Testis (tissue), 2 donors: ENCODE measurements at regions not wholly inside any gene's neighbourhood (a gene's known extent, or its start where the extent isn't known, plus 50 kb on each side); places are given as distances from the start of the nearest gene placed in this dataset.

Experiments
- POLR2A ChIP-seq: fragments of 450-650 bp; IDR thresholded peaks from one replicate; pipeline ENCODE4 v1.6.1; 2017; ENCODE audit warnings: antibody characterized with exemption, mild to moderate bottlenecking, moderate library complexity
- TF ChIP-seq, protein P1 (sequence below), 3 experiments: fragments of 450-650 bp in 2 of 3; fragments of 200-600 bp in 1 of 3; sonication (generic) in 1 of 3; IDR thresholded peaks; one replicate each; pipeline ENCODE4 v1.5.1; 2016 to 2019; ENCODE audit warnings: antibody characterized with exemption in 3 of 3, mild to moderate bottlenecking in 2 of 3, moderate library complexity in 1 of 3

DNA sequence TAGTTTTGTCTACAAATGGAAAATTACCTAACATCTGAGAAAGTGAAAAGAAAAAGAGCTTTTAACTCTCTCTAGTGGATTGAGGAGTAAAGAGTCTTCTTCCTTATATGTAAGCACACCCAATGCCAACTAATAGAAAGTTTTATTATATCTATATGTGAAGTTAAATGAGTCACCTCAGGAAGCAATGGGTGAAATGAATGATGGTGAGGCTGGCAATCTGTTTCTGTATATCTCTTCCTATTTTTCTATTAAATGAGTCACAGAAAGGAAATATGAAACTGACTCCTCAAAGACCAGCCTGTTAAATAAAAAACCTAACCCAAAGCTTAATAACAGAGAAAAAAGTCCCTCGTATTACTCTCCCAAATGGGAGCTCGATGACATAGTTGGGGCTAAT, 71.3 kb downstream of the OTOR start:
- TF ChIP-seq, protein P1, sequence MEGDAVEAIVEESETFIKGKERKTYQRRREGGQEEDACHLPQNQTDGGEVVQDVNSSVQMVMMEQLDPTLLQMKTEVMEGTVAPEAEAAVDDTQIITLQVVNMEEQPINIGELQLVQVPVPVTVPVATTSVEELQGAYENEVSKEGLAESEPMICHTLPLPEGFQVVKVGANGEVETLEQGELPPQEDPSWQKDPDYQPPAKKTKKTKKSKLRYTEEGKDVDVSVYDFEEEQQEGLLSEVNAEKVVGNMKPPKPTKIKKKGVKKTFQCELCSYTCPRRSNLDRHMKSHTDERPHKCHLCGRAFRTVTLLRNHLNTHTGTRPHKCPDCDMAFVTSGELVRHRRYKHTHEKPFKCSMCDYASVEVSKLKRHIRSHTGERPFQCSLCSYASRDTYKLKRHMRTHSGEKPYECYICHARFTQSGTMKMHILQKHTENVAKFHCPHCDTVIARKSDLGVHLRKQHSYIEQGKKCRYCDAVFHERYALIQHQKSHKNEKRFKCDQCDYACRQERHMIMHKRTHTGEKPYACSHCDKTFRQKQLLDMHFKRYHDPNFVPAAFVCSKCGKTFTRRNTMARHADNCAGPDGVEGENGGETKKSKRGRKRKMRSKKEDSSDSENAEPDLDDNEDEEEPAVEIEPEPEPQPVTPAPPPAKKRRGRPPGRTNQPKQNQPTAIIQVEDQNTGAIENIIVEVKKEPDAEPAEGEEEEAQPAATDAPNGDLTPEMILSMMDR (IDR thresholded peaks at IDR 0.05) = no peak
- TF ChIP-seq POLR2A = no peak
